Endothelial cell of umbilical vein (primary cell): ENCODE measurements at regions not wholly inside any gene's neighbourhood (a gene's known extent, or its start where the extent isn't known, plus 50 kb on each side); places are given as distances from the start of the nearest gene placed in this dataset.

Experiments used
- BruUV-seq: library from RNA; stranded (reverse); fragments of 400-500 nt; replicated peaks from 2 replicates; lab custom pipeline; 2021; lab: Mats Ljungman, UMichigan
- CTCF ChIA-PET: fragments of 300-600, 350-600 bp; sonication (Branson Sonifier 250); formaldehyde crosslinking; loops from one replicate; lab custom pipeline; 2021; ENCODE audit warnings: antibody characterized with exemption, inconsistent platforms; lab: Charles Lee
- POLR2A ChIA-PET: fragments of 300-600, 350-600 bp; sonication (Branson Sonifier 250); formaldehyde crosslinking; loops from one replicate; lab custom pipeline; 2021; ENCODE audit warnings: antibody characterized with exemption, inconsistent platforms; lab: Charles Lee
- DNase-seq: peaks from one replicate; pipeline ENCODE4 v3.0.0-alpha.2; 2011; ENCODE audit warnings: low read depth, low spot score
- FAIRE-seq: peaks from 2 replicates; lab custom pipeline; 2011; peaks lifted over from hg19 to GRCh38; lab: Jason Lieb, UNC
- H2AFZ ChIP-seq: 2 replicates; pipeline ENCODE4 v1.6.0; 2012; ENCODE audit warnings: low read depth, low read length, control low read depth, inconsistent platforms
- H3K27ac ChIP-seq: 2 replicates; pipeline ENCODE4 v1.5.1; 2011; ENCODE audit warnings: low read depth, mild to moderate bottlenecking, control low read depth, low read length, moderate library complexity; ENCODE audit not compliant: insufficient read depth
- H3K27me3 ChIP-seq, 2 experiments: 2 replicates each; pipeline versions ENCODE4 v1.6.0 to v1.6.1; 2011; ENCODE audit warnings: low read length in 2 of 2, mixed read lengths in 1 of 2; ENCODE audit not compliant: control insufficient read depth in 2 of 2, insufficient read depth in 2 of 2
- H3K36me3 ChIP-seq, 2 experiments: 2 replicates in 1 of 2; 3 replicates in 1 of 2; pipeline ENCODE4 v1.5.1; 2011; ENCODE audit warnings: low read length in 2 of 2, mild to moderate bottlenecking in 1 of 2, moderate library complexity in 1 of 2; ENCODE audit not compliant: control insufficient read depth in 2 of 2, insufficient read depth in 2 of 2; ENCODE audit errors: extremely low read depth in 1 of 2
- H3K4me1 ChIP-seq: 3 replicates; pipeline ENCODE4 v1.5.1; 2011; ENCODE audit warnings: mild to moderate bottlenecking, low read length; ENCODE audit not compliant: control insufficient read depth, insufficient read depth; ENCODE audit errors: extremely low read depth
- H3K4me2 ChIP-seq: 2 replicates; pipeline ENCODE4 v1.6.1; 2011; ENCODE audit warnings: low read length, control low read depth, mixed read lengths; ENCODE audit not compliant: insufficient read depth
- H3K4me3 ChIP-seq, 3 experiments: fragments of 200-600 bp in 1 of 3; sonication (generic), shearing (Covaris generic) in 1 of 3; replicated peaks in 1 of 3; 2 replicates each; pipeline ENCODE4 v1.5.1; 2011 to 2016; ENCODE audit warnings: control low read depth in 3 of 3, low read length in 3 of 3, mild to moderate bottlenecking in 2 of 3, inconsistent platforms in 1 of 3, low read depth in 1 of 3, moderate library complexity in 1 of 3; ENCODE audit not compliant: insufficient read depth in 1 of 3
- H3K79me2 ChIP-seq: 2 replicates; pipeline ENCODE4 v1.6.0; 2012; ENCODE audit warnings: low read length, inconsistent platforms; ENCODE audit not compliant: control insufficient read depth, insufficient read depth
- H3K9ac ChIP-seq: replicated peaks from 2 replicates; pipeline ENCODE3; 2011; ENCODE audit warnings: low read length, control low read depth; ENCODE audit not compliant: insufficient read depth; ENCODE audit errors: extremely low read depth
- H3K9me1 ChIP-seq: replicated peaks from 3 replicates; pipeline ENCODE4 v1.6.0; 2011; ENCODE audit warnings: mild to moderate bottlenecking, low read length; ENCODE audit not compliant: control insufficient read depth, insufficient read depth; ENCODE audit errors: extremely low read depth
- H3K9me3 ChIP-seq: replicated peaks from 2 replicates; pipeline ENCODE4 v1.5.1; 2012; ENCODE audit warnings: low read length, inconsistent platforms; ENCODE audit not compliant: control insufficient read depth, insufficient read depth
- H4K20me1 ChIP-seq: replicated peaks from 2 replicates; pipeline ENCODE3; 2011; ENCODE audit warnings: mild to moderate bottlenecking, low read length; ENCODE audit not compliant: control insufficient read depth, insufficient read depth; ENCODE audit errors: extremely low read depth
- EZH2 ChIP-seq: IDR thresholded peaks from 2 replicates; pipeline ENCODE4 v1.6.1; 2012; ENCODE audit warnings: borderline replicate concordance, low read depth, mild to moderate bottlenecking, moderate library complexity, low read length, inconsistent platforms; ENCODE audit not compliant: severe bottlenecking
- POLR2A ChIP-seq: IDR thresholded peaks from 2 replicates; pipeline ENCODE4 v1.6.1; 2012; ENCODE audit warnings: low read depth, mild to moderate bottlenecking, control low read depth, low read length
- POLR2AphosphoS5 ChIP-seq: IDR thresholded peaks from 2 replicates; pipeline ENCODE4 v1.6.1; 2012; ENCODE audit warnings: low read depth, mild to moderate bottlenecking, control low read depth, low read length, moderate library complexity; ENCODE audit not compliant: insufficient read depth
- dilution Hi-C: fragments of 300-500 bp; cut with MboI; formaldehyde crosslinking; loops from one replicate; pipeline ENCODE4 v1.15.0; 2019; ENCODE audit warnings: low sequenced_read_pairs; ENCODE audit not compliant: extremely low pct_ligation_motif_present
- intact Hi-C: fragments of 100-400 bp; cut with micrococcal nuclease; formaldehyde crosslinking; loops from one replicate; pipeline ENCODE4 v1.10.0; 2022
- TF ChIP-seq, protein P1 (sequence below), 2 donors: IDR thresholded peaks; 1 replicate in 1 of 2; 2 replicates in 1 of 2; pipeline ENCODE4 v1.5.1; 2011; ENCODE audit warnings: low read length in 2 of 2, mild to moderate bottlenecking in 2 of 2, moderate library complexity in 2 of 2, control low read depth in 1 of 2, inconsistent platforms in 1 of 2, low read depth in 1 of 2; ENCODE audit not compliant: insufficient read depth in 1 of 2; ENCODE audit errors: extremely low read depth in 1 of 2

DNA sequence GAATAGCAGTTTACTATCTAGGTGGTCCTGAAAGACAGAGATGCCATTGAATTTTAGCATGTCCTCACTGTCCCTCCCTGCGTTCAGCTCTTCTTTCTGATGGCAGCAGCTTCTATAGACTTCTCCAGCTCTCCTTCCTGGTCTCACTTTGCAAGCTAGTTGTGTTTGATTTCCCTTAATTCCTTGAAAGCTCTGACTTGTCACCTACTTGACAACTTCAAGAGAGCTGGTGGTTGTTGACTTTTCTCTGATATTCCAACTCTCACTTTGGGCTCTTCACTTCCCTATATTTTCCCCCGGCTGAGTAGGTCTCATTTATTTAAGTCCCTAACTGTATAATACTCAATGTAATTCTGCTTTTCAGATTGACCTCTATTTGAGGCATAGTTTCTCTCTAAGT, 1825.0 kb upstream of the RAG2 start:
- H3K79me2 ChIP-seq = no peaks in the 10 kb centered on the region
- no peak for FAIRE-seq
- H3K4me1 ChIP-seq = no peaks in the 10 kb centered on the region
- TF ChIP-seq POLR2AphosphoS5 (no peak), EZH2 (no peak)
- TF ChIP-seq, protein P1, sequence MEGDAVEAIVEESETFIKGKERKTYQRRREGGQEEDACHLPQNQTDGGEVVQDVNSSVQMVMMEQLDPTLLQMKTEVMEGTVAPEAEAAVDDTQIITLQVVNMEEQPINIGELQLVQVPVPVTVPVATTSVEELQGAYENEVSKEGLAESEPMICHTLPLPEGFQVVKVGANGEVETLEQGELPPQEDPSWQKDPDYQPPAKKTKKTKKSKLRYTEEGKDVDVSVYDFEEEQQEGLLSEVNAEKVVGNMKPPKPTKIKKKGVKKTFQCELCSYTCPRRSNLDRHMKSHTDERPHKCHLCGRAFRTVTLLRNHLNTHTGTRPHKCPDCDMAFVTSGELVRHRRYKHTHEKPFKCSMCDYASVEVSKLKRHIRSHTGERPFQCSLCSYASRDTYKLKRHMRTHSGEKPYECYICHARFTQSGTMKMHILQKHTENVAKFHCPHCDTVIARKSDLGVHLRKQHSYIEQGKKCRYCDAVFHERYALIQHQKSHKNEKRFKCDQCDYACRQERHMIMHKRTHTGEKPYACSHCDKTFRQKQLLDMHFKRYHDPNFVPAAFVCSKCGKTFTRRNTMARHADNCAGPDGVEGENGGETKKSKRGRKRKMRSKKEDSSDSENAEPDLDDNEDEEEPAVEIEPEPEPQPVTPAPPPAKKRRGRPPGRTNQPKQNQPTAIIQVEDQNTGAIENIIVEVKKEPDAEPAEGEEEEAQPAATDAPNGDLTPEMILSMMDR (IDR thresholded peaks at IDR 0.05; ENCODE audit: extremely low read depth in 1 of 2, insufficient read depth in 1 of 2, low read depth in 1 of 2, low read length in 2 of 2) = no peak
- DNase-seq = no peak
- ChIA-PET CTCF (no interaction called here), POLR2A (no interaction called here)
- H3K36me3 ChIP-seq = no peaks in the 10 kb centered on the region
- no peaks in the 10 kb centered on the region for H3K9me1 ChIP-seq
- BruUV-seq = no TSS peak
- H3K4me3 ChIP-seq = no peak overlapping the region
- dilution Hi-C loops = no loop called here
- no peaks in the 10 kb centered on the region for H3K27me3 ChIP-seq
- intact Hi-C loops = no loop called here
- H3K4me2 ChIP-seq = no peak overlapping the region
- H4K20me1 ChIP-seq = no peaks in the 10 kb centered on the region
- H3K9ac ChIP-seq = no peak overlapping the region
- H3K27ac ChIP-seq = no peak overlapping the region
- no peak overlapping the region for H2AFZ ChIP-seq
- H3K9me3 ChIP-seq = no peaks in the 10 kb centered on the region

DNA sequence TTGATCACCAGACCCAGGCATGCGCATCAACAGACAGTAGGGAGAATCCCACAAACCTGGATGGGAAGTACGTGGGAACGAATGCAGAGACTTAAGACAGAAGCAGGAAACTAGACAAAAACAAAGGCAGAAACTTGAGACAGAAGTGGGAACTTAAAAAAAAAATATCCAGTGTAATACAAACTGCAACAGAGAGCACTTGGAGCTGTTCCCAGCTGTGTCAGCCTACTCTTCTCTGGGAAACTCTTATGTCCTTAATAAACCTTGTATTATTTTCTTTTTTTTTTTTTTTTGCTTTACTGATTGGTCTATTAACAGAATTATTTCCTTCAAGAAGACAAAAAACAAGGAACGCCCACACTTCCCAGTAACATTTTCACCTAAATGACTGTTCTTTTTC, 1818.1 kb upstream of the RAG2 start:
- POLR2A ChIA-PET = no interaction called here
- no peak overlapping the region for H2AFZ ChIP-seq

More for the DNA sequence above, 1818.1 kb upstream of the RAG2 start:
- Histone ChIP-seq H3K79me2 (no peaks in the 10 kb centered on the region), H3K4me1 (no peaks in the 10 kb centered on the region), H3K9me1 (no peaks in the 10 kb centered on the region), H3K36me3 (no peaks in the 10 kb centered on the region), H3K4me2 (no peak overlapping the region), H3K4me3 (no peak overlapping the region), H3K27ac (no peak overlapping the region), H4K20me1 (no peaks in the 10 kb centered on the region), H3K9me3 (no peaks in the 10 kb centered on the region), H3K27me3 (no peaks in the 10 kb centered on the region), H3K9ac (no peak overlapping the region)
- no TSS peak for BruUV-seq
- TF ChIP-seq POLR2A = no peak
- no peak for FAIRE-seq
- dilution Hi-C loops (no loop called here), intact Hi-C loops (no loop called here)
- CTCF ChIA-PET = no interaction called here
- no peak for DNase-seq
